Suprapubic skin (tissue), 3 donors: ENCODE measurements at regions not wholly inside any gene's neighbourhood (a gene's known extent, or its start where the extent isn't known, plus 50 kb on each side); places are given as distances from the start of the nearest gene placed in this dataset.

Experiments used
- EP300 ChIP-seq: sonication (generic); formaldehyde crosslinking; IDR thresholded peaks from one replicate; pipeline ENCODE4 v1.6.1; 2017; ENCODE audit warnings: antibody characterized with exemption
- POLR2A ChIP-seq, 2 donors: fragments of 450-650 bp; IDR thresholded peaks; one replicate each; pipeline ENCODE4 v1.6.1; 2017; ENCODE audit warnings: antibody characterized with exemption in 2 of 2, mild to moderate bottlenecking in 2 of 2, moderate library complexity in 2 of 2
- TF ChIP-seq, protein P1 (sequence below), 2 donors: fragments of 200-600 bp in 1 of 2; fragments of 450-650 bp in 1 of 2; sonication (generic) in 1 of 2; IDR thresholded peaks; one replicate each; pipeline ENCODE4 v1.5.1; 2016 to 2019; ENCODE audit warnings: antibody characterized with exemption in 2 of 2, mild to moderate bottlenecking in 1 of 2, moderate library complexity in 1 of 2

DNA sequence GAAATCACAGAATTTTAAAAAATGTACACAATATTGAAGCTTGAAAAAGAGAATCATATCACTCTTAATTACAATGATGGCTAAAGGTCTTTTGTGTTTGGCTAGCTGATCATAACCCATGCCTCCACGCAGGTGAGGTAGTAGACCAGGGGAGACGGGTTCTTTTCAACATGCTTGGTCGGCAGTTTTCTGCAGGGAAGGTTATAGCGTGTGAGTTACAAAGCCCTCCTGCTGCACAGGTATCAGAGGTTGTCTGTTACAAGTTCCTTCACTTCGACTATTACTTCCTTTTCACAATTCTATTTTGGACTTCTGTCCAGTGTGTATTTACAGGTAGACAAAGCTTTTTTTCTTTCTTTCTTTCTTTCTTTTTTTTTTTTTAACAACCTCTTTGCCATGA is 127.1 kb upstream of the PRPS1L1 start:
- TF ChIP-seq, protein P1, sequence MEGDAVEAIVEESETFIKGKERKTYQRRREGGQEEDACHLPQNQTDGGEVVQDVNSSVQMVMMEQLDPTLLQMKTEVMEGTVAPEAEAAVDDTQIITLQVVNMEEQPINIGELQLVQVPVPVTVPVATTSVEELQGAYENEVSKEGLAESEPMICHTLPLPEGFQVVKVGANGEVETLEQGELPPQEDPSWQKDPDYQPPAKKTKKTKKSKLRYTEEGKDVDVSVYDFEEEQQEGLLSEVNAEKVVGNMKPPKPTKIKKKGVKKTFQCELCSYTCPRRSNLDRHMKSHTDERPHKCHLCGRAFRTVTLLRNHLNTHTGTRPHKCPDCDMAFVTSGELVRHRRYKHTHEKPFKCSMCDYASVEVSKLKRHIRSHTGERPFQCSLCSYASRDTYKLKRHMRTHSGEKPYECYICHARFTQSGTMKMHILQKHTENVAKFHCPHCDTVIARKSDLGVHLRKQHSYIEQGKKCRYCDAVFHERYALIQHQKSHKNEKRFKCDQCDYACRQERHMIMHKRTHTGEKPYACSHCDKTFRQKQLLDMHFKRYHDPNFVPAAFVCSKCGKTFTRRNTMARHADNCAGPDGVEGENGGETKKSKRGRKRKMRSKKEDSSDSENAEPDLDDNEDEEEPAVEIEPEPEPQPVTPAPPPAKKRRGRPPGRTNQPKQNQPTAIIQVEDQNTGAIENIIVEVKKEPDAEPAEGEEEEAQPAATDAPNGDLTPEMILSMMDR (IDR thresholded peaks at IDR 0.05): no peak
- TF ChIP-seq POLR2A (IDR thresholded peaks at IDR 0.05) (no peak), EP300 (no peak)
